ENCODE measurements at regions not wholly inside any gene's neighbourhood (a gene's known extent, or its start where the extent isn't known, plus 50 kb on each side); places are given as distances from the start of the nearest gene placed in this dataset.
A peak's percentile ranks its signal among the peaks of the same experiment; 100 is the strongest.

DNA sequence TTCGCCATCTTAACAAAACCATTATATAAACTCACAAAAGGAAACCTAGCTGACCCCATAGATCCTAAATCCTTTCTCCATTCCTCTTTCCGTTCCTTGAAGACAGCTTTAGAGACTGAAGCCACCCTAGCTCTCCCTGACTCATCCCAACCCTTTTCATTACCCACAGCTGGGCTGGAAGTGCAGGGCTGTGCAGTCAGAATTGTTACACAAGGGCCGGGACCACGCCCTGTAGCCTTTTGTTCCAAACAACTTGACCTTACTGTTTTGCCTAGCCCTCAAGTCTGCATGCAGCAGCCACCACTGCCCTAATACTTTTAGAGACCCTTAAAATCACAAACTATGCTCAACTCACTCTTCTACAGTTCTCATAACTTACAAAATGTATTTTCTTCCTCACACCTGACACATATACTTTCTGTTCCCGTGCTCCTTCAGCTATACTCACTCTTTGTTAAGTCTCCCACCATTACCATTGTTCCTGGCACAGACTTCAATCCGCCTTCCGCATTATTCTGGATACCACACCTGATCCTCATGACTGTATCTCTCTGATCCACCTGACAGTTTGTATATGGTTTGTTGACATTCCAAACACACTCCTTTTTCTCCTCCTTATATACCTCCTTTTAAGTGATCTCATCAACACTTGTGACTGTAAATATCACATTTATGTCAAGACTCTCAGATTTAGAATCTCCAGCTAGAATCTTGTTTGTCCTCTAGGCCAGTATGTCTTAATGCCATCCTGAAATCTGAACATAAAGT lies 208.7 kb downstream of the KITLG start:
- DNase-seq = no peak

DNA sequence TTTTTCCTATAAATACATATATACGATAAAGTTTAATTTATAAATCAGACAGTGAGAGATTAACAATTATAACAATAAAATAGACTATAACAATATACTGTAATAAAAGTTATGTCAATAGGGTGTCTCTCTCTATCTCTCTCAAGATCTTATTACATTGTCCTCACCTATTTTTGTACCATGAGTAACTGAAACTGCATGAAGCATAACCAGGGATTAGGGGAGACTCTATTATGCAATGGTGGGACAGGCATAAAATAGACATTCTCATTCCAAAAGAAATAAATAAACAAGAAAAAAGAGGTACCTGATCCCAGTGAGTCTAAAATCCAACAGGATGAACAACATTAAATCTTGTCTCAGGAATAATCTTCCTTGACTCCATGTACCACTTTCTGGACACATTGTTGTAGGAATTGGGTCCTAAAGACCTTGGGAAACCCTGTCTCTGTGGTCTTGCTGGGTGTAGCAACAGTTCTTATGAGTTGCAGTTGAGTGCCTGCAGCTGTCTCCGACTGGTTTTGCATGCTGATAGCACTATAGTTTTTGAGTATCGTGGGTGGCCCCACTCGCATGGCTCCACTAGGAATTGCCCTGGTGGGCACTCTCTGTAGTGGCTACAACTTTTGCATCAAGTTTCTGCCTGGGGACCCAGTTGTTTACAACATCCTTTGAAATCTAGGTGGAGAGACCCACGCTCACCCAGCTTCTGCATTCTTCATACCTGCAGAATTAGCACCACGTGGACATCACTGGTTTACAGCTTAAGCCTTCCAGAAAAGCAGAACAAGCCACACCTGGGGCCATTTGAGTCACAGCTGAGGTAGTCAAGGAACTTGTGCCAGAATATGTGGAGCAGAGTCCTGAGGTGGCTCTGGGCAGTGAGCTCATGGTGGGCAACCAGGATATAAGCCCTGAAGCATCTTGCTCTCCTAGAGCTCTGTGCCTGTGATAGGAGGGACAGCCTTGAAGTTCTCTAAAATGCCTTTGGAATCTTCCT lies 204.7 kb downstream of the KITLG start:
- DNase-seq = no peak

DNA sequence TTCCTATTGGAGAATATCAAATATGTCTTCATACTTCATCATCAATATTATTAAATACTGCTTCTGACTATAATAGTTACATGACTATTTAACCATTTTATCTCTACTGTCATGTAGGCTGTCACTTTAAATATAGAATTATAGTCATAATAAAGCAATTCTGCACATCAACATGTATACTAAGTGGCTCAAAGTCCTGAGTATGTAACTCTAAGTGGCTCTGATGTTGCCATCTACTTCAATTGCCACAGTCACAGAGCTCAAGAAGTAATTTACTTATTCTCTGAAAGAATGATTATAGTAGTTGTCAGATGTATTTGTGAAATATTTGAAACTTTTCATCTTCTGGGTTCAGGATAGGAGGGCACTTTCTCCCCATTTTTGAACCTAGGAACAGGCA lies 202.3 kb downstream of the KITLG start:
- DNase-seq = no peak

DNA sequence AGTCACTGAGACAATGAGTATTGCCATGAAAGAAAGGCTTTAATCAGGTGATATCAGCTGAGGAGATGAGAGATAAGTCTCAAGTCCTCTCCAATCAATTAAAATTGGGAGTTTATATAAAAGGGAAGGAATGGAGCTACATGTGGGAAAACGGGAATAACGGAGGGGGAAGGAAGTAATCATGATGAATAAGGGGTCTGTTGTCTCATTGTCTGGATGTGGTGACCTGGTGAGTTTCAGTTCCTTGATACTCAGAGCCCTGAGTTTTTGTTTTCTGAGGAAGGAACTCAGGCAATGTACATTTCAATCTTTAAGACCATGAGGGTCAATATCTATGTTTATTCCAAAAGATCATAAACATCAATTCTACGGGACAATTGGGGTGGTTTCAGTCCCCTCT lies 198.8 kb downstream of the KITLG start:
- no peak for DNase-seq

DNA sequence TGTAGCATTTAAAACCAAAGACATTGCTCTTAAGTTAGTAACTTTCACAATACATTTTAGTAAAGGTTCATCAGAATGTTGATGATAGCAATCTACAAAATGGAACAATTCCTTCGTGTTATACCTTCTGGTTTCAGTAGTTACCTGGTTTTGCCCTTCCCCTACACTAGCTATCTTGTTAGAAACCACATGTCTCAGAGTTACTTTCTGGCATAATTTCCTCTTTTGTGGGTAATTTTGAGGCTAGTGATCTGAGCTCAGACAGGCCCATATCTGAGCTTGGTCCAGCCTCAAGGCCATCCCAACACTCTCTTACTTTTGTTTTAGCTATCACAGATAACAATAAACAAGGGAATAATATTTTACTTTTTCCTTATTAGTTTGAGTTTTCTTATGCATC lies 196.9 kb downstream of the KITLG start:
- no peak for DNase-seq

DNA sequence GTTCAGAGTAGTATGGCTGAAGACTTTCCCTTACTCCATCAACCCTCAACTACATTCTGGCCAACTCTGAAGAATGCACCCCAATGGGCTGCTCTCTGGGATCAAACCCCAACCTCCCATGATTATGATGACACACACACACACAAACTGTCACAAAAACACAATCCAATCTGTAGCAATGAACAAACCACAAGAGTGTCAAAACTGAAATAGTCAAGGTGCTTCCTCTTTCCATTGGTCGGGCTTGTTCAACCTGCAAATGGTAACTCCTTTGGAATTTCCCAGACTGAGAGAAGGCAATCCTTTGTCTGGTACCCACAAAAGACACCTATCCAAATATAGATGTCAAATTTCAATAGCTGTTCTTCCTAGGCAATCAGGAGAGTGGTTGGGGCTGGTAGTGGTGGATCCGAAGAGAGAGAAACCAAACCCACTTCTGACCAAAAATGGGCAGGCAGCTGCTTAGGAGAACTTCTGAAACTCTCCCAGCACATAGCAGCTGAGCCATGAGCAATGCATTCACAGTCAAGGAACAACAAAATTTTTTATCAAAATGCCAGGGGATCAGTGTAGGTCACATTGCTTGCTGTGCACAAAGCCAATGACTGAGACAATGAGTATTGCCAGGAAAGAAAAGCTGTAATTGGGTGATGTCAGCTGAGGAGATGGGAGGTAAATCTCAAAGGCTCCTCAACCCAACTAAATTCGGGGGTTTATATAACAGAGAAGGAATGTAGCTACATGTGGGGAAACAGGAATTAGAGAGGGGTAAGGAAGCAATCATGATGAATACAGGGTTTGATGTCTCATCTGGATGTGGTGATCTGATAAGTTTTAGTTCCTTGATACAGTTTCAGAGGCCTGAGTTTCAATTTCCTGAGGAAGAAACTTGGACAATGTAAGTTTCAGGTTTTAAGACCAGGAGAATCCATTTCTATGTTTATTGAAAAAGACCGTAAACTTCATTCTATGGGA lies 191.4 kb downstream of the KITLG start:
- no peak for DNase-seq

DNA sequence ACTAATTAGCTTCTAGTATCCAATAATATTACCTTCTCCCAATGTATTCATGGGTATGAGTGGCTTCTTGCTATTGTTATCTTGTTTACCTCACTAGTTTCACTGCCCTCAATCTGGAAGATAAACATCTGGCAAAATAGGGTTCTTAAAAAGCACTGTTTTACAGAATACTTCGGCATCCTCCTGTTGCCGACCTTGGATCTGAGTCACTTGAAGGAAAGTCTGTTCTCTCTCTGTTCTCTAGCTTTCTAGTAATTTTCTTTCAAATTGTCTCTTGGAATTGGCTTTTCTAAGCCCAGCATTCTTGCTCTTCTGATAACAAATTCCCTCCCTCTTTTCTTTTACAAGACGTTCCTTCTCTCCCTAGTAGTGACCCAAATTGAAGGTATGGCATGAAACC lies 189.5 kb downstream of the KITLG start:
- no peak for DNase-seq

DNA sequence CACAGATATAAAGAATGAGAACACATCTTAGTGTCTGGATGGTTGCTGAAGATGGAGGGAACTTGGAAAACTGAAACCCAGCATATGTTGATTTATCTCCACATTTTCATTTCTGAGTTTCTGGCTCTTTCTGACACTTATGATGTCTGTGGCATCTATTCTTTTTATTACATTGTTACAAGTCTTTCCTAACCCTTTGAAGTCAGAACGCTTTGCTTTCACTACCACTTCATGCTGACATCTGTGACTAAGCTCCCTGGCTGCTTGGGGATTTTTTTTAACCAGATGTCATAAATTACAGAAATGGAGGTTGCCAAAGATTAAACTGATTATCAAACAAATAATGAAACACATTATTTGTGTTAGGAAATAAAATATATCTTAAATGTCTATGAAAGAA lies 188.7 kb downstream of the KITLG start:
- no peak for DNase-seq

DNA sequence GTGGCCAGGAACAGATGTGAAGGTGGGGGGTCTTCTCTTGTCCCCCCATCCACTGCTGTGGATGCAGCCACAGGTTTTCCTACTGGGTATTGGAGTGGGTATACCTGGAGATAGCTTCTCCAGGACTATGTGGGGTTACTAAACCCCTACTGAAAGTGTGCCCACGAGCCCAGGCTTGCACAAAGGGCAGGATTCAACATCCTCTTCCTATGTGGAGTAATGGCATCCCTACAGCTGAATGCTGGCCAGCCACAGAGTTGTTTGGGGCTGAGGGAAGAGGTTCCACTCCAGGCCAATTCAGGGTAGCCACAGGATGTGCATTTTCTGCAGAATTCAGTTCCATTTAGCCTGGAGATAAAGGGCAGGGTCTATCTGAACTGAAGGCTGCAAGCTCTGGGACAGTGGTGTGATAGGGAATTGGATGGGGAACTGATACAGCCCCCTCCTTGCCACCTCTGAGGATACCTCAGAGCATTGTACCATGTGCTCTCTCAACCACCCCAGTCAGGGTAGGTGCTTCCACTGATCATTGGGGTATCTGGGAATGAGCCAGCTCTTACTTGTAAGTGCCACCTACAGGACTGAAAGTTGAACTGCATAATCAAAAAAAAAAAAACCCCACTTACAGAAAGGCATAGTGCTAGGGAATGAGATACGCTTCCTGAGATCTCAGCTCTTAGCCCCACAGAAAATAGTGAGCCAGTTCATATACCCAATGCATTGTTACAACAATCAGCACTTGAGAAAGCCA lies 187.1 kb downstream of the KITLG start:
- no peak for DNase-seq

DNA sequence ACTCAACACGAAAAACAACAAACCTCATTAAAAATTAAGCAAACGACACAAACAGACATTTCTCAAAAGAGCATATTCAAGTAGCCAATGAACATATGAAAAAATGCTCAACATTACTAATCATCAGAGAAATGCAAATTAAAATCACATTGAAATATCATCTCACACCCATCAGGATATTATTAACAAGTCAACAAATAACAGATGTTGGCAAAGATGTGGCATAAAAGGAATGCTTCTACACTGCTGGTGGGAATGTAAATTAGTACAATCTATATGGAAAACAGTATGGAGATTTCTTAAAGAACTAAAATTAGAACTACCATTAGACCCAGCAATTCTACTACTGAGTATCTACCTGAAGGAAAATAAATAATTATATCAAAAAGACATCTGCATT lies 182.2 kb downstream of the KITLG start:
- no peak for DNase-seq

DNA sequence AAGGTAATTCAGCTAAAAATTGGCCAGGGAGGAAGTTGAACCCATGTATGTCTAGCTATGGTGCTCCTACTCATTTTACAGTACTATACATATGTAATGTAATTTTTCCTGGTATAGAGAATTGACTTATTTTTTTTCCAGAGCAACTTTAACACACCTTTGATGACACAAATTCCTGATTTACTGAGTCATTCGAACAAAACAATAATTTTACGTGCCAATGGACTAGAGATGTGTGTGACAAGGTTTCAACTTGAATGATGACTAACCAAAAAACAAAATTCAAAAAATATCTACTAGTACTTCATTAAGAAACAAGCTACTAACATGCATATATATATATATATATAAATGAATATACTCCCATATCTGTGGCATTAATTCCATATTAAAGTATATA lies 180.5 kb downstream of the KITLG start:
- no peak for DNase-seq

DNA sequence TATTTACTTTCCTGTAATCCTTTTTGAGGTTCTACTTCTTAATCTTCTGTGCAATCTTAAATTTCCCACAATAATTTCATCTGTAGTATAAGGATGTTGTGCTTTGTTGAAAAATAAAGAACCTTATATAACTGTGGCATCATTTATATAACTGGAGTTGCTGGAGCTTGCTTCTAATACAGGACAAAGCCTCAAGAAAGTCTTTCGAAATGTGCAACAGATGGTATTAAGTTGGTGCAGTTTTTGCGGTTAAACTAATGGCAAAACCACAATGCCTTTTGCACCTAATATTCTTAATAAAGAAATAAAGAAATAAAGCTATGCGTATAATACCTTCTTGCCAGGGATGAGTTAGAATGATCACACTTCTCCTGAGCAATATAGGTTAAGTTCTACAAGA lies 180.0 kb downstream of the KITLG start:
- no peak for DNase-seq

DNA sequence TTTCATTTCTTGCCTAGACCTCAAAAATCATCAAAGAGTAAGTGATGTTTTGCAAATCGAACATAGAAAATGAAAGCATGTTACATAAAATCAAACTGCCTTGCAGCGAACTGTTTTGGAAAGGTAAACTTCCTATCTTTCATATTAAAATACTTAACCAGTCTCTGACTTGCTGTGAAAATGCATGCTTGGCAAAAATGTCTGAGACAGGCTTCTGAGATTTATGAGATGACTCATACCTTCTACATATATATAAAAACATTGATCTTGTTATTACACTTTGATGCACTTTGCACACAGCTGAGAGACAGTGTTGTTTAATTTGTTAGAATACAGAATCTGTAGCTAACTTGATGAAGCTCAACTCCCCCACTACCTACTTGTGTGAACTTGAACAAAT lies 179.1 kb downstream of the KITLG start:
- no peak for DNase-seq

DNA sequence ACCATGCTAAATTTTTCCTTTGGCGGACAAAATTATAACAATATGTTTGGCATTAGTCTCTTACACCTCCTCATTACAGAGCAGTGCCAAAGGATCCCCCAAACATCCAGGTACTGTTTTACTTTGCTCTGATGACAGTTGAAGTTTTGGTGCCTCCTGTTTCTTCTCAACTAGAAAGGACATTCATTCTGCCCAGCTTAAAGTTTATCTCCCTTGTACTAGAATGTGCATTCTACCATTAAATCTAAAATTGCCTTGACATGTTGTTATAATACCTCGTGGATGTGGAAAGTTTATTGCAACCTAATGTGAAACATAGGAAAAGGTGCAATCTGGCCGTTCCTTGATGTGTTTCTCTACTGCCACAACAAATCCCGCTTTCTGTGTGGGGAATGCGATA lies 173.4 kb downstream of the KITLG start:
- no peak for DNase-seq

DNA sequence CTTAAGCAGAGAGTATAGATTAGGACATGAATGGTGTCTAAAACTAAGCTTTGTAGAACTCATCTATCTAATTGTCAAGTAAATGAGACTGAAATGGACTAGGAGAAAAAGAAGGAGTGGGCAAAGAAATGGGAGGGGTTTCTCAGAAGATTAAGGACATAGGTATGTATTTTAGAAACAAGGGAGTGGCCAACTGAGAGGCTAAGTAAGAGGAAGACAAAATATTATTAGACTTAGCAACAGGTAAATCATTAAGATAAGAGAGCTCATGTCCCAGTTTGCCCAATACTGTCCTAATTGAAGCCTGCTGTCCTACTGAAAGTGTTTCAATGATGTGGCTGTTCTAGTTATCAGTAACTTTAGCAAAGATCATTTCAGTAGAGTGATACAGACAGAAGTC lies 171.4 kb downstream of the KITLG start:
- no peak for DNase-seq

DNA sequence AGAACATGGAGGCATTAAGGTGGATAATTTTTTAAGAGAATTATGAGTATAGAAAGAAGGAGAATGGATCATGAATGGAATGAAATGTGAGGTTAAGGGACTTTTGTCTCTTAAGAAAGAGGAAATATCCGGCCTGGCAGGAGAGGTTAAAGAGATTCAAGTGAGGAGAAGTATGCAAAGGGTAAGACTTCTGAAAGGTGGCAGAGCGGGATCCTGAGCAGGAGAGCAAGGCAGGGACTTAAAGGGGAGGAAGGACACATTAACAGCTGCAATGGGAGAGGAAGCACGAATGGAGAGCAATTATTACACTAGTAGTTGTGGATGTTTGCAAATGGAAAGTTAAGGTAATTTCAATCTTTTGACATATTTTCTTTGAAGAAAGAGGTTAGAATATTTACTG lies 171.0 kb downstream of the KITLG start:
- DNase-seq = no peak

DNA sequence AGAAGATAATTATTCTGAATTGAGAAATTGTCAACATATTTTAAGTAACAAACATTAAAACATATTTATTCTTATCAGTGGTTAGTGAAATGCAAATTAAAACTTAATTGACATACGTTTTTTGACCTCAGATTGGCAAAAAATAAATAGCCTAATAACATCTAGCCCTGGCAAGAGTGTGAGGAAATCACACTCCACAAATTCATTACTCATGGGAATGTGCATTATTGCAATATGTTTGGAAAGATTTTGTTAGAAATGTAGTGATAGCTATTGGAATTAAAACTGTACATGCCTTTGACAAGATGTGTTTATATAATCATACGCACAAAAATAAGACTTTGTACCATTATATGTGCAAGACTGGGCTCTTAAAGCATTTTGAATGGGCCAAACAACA lies 168.6 kb downstream of the KITLG start:
- no peak for DNase-seq

DNA sequence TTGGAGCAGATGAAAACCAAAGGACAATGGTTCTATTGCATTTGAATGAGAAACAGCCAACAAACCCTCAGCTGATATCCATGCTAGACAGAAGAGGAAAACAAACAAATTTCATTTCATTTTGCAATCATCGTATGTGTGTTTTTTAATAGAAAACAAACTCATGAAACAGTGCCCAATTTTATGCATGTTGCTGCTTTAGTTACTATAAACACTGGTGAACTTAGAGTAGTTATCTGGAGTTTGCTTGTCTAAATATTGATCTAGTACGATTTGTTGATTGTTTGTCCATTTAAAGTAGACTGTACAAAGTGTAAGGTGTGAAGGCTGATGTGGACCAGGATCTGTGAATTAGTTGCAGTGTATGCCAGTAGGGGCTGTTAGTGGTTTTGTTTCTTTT lies 166.6 kb downstream of the KITLG start:
- DNase-seq = no peak

DNA sequence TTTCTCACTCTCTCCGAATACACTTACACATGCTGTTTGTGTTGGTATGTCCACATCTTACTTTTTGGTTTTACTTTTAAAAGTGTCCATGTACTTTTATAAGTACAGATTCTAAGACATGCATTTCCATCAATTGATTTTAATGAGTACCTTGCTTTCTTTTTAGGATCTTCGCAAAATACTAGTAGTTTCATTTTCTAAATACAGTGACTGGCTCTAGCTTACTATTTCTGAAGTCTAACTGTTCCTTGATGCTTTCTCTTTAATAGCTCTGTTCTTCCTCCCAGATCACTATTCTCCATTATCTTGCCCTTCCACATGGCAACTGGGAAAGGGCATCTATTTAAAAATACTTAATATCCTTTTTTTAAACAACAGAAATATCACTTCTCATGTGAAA lies 164.1 kb downstream of the KITLG start:
- DNase-seq = no peak

DNA sequence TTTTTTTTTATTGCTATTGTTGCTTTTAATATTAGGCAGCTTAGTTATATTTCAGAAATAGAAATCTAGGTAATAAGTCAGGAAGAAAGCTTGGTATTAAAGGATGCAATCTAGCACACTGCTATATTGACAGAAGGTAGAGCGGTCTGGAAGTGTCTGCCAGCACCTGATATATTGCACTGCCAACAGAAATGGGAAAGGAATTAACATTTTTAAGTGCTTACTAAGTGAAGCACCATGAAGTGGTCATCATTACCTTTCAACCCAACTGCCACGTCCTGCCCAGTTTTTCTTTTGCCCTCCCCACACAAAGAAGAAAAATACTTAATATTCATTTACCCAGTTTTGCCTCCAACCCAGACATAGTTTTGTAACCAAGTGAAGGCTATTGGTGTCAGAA lies 163.5 kb downstream of the KITLG start:
- DNase-seq = peak; percentile 35

DNA sequence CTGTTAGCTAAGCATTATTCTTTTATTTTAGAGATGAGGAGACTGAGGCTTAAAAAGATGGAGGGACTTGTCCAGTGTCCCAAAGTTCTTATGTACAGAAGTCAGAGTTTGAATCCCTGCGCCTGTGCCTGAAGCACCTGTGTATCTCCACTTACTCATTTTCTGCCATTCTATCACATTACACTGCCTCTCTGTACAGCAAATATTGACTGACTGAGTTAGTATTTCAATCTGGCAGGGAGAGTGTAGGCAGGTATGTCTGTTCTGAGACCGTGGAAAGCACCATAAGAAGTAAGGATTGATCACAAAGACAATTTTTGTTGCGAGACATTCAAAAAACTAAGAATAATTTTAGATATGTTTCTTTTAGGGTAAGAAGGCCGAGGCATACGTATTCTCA lies 162.7 kb downstream of the KITLG start:
- peak; percentile 30 for DNase-seq

DNA sequence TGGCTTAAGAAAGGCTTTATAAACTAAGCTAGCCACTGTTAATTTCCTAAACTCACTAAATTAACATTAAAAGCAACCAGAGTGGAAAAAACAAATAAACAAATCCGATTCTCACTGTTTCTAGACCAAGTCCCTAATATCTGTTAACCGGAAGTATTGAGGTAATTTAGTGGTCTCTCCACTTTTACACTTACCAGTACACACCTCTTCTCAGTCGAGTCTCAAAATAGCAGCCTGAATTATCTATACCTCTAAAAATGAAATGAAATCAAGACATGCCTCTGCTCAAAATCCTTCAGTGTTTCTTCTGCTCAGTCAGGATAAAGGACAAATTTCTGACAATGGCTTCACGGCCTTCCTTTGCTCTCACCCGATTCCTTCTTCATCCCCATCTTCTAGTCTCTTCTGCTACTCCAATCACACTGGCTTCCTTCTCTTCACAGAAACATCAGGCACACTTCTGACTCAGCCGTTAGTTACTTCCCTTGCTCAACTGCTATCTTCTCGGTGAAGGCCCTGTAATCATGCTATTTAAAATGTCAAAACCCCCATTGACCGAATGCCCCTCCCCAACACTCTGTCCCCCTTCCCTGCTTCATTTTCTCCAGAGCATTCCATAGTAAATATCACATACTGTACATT lies 161.3 kb downstream of the KITLG start:
- no peak for DNase-seq
